PC-9 (cell line): ENCODE measurements at regions not wholly inside any gene's neighbourhood (a gene's known extent, or its start where the extent isn't known, plus 50 kb on each side); places are given as distances from the start of the nearest gene placed in this dataset.
"Not testable (repeated sequence)": the region's sequence is repeated elsewhere in the genome, so short reads cannot be mapped to it uniquely, and the experiment has no call there.

ENCODE experiments used
- BruUV-seq: library from RNA; stranded (reverse); fragments of 400-500 nt; replicated peaks from 2 replicates; lab custom pipeline; 2021; lab: Mats Ljungman, UMichigan
- CTCF ChIA-PET: fragments of 300-600 bp; sonication (Branson Sonifier 250); formaldehyde crosslinking; loops from one replicate; lab custom pipeline; 2022; ENCODE audit warnings: antibody characterized with exemption; lab: Charles Lee
- POLR2A ChIA-PET: fragments of 300-600 bp; sonication (Branson Sonifier 250); formaldehyde crosslinking; loops from one replicate; lab custom pipeline; 2022; ENCODE audit warnings: antibody characterized with exemption; ENCODE audit not compliant: unreplicated experiment; lab: Charles Lee
- DNase-seq, 2 experiments: peaks; one replicate each; pipeline versions ENCODE4 v3.0.0 to v3.0.0-alpha.2; 2015 to 2022; ENCODE audit warnings: mixed read lengths in 1 of 2
- H2AFZ ChIP-seq: fragments of 200-600 bp; sonication (generic); 2 replicates; pipeline ENCODE4 v1.8.1; 2017; ENCODE audit warnings: antibody characterized with exemption
- H3F3A ChIP-seq: fragments of 200-600 bp; sonication (generic); 2 replicates; pipeline ENCODE4 v1.8.1; 2017; ENCODE audit warnings: antibody characterized with exemption, mild to moderate bottlenecking, low read depth; ENCODE audit not compliant: insufficient read depth
- H3K27ac ChIP-seq: fragments of 200-600 bp; sonication (generic); 2 replicates; pipeline ENCODE4 v1.6.1; 2016; ENCODE audit warnings: mixed run types
- H3K27me3 ChIP-seq: fragments of 200-600 bp; sonication (generic); 2 replicates; pipeline ENCODE4 v1.6.1; 2016; ENCODE audit warnings: low read depth, mixed run types; ENCODE audit not compliant: insufficient read depth
- H3K36me3 ChIP-seq: fragments of 200-600 bp; sonication (generic); 2 replicates; pipeline ENCODE4 v1.6.1; 2016; ENCODE audit warnings: low read depth, mixed run types
- H3K4me1 ChIP-seq: fragments of 200-600 bp; sonication (generic); replicated peaks from 2 replicates; pipeline ENCODE4 v1.6.1; 2016; ENCODE audit warnings: mixed run types; ENCODE audit not compliant: insufficient read depth
- H3K4me2 ChIP-seq: fragments of 200-600 bp; sonication (generic); 2 replicates; pipeline ENCODE4 v1.6.1; 2017; ENCODE audit warnings: mixed run types
- H3K4me3 ChIP-seq: fragments of 200-600 bp; sonication (generic); 2 replicates; pipeline ENCODE4 v1.6.1; 2016; ENCODE audit warnings: mixed run types
- H3K79me2 ChIP-seq: fragments of 200-600 bp; sonication (generic); 2 replicates; pipeline ENCODE4 v1.6.1; 2017; ENCODE audit warnings: low read depth, mixed run types
- H3K9me2 ChIP-seq: fragments of 200-600 bp; sonication (generic); 2 replicates; pipeline ENCODE4 v1.8.1; 2017; ENCODE audit warnings: mild to moderate bottlenecking; ENCODE audit not compliant: insufficient read depth
- H3K9me3 ChIP-seq: fragments of 200-600 bp; sonication (generic); 2 replicates; pipeline ENCODE4 v1.8.1; 2016; ENCODE audit warnings: low read depth; ENCODE audit not compliant: insufficient read depth
- H4K20me1 ChIP-seq: fragments of 200-600 bp; sonication (generic); 2 replicates; pipeline ENCODE4 v1.8.1; 2017; ENCODE audit not compliant: insufficient read depth
- CTCF ChIP-seq: fragments of 200-600 bp; sonication (generic); conservative IDR thresholded peaks from 2 replicates; pipeline ENCODE4 v1.6.1; 2017; ENCODE audit warnings: mixed run types, antibody characterized with exemption, mild to moderate bottlenecking, moderate library complexity
- EZH2 ChIP-seq: fragments of 200-600 bp; sonication (generic); IDR thresholded peaks from 2 replicates; pipeline ENCODE4 v1.8.0; 2017; ENCODE audit warnings: antibody characterized with exemption, low read depth
- intact Hi-C: fragments of 100-400 bp; cut with micrococcal nuclease; formaldehyde crosslinking; loops from one replicate; pipeline ENCODE4 v1.10.0; 2022; ENCODE audit not compliant: unreplicated experiment

GRCh38 chr20:40908309-40908708 lies 120.3 kb upstream of the TOP1 start:
- ChIA-PET CTCF (no interaction called here), POLR2A (no interaction called here)
- H3K4me3 ChIP-seq, result no peak overlapping the region
- peaks cover 73% of the 10 kb centered on the region for H3K27me3 ChIP-seq
- H3F3A ChIP-seq, result no peaks in the 10 kb centered on the region
- no peaks in the 10 kb centered on the region for H3K36me3 ChIP-seq
- DNase-seq, result no peak
- no peak overlapping the region for H3K27ac ChIP-seq
- no peaks in the 10 kb centered on the region for H4K20me1 ChIP-seq
- BruUV-seq, result no TSS peak
- H3K9me2 ChIP-seq, result 0 out of 2 replicates have a peak, but pooled peaks cover 3% of the 10 kb centered on the region
- intact Hi-C loops, result no loop called here
- no peaks in the 10 kb centered on the region for H3K4me1 ChIP-seq
- H3K79me2 ChIP-seq, result no peaks in the 10 kb centered on the region
- no peak for TF ChIP-seq EZH2
- TF ChIP-seq CTCF, result no peak
- H3K4me2 ChIP-seq, result no peak overlapping the region
- H3K9me3 ChIP-seq, result no peaks in the 10 kb centered on the region
- no peak overlapping the region for H2AFZ ChIP-seq

- H3F3A ChIP-seq, CTCF ChIA-PET, H4K20me1 ChIP-seq, H3K79me2 ChIP-seq, H3K27ac ChIP-seq, H3K9me3 ChIP-seq, H2AFZ ChIP-seq, H3K9me2 ChIP-seq, H3K4me3 ChIP-seq, BruUV-seq, DNase-seq, H3K36me3 ChIP-seq, H3K4me1 ChIP-seq, intact Hi-C loops, H3K4me2 ChIP-seq, POLR2A ChIA-PET: not testable (repeated sequence)
- H3K27me3 ChIP-seq, result peaks cover 70% of the 10 kb centered on the region
Observed at GRCh38 chr20:40909489-40909888, 119.1 kb upstream of the TOP1 start.

GRCh38 chr20:40910436-40910835 lies 118.2 kb upstream of the TOP1 start:
- BruUV-seq, H3F3A ChIP-seq, intact Hi-C loops, H3K36me3 ChIP-seq, H3K9me2 ChIP-seq, H3K4me3 ChIP-seq, H3K27ac ChIP-seq, DNase-seq, H2AFZ ChIP-seq, CTCF ChIA-PET, H3K4me2 ChIP-seq, H3K4me1 ChIP-seq, H3K9me3 ChIP-seq, H3K79me2 ChIP-seq, H4K20me1 ChIP-seq, POLR2A ChIA-PET: not testable (repeated sequence)
- H3K27me3 ChIP-seq, result peaks cover 67% of the 10 kb centered on the region

- BruUV-seq, CTCF ChIA-PET, H3K4me3 ChIP-seq: not testable (repeated sequence)
Observed at GRCh38 chr20:40911152-40911551, 117.5 kb upstream of the TOP1 start.

More at GRCh38 chr20:40911152-40911551, 117.5 kb upstream of the TOP1 start:
- H3K4me2 ChIP-seq, POLR2A ChIA-PET, intact Hi-C loops, DNase-seq, H3K9me2 ChIP-seq, H3F3A ChIP-seq, H2AFZ ChIP-seq, H3K36me3 ChIP-seq, H3K27ac ChIP-seq, H4K20me1 ChIP-seq, H3K4me1 ChIP-seq, H3K79me2 ChIP-seq, H3K9me3 ChIP-seq: not testable (repeated sequence)
- H3K27me3 ChIP-seq, result peaks cover 72% of the 10 kb centered on the region
